Activated naive CD4-positive, alpha-beta T cell treated with anti-CD3 and anti-CD28 coated beads, Interleukin-2, amount 10 ng/mL, durations not matched to agents 7 days and 5 days (primary cell): ENCODE measurements at regions not wholly inside any gene's neighbourhood (a gene's known extent, or its start where the extent isn't known, plus 50 kb on each side); places are given as distances from the start of the nearest gene placed in this dataset.
"Not testable (repeated sequence)": the region's sequence is repeated elsewhere in the genome, so short reads cannot be mapped to it uniquely, and the experiment has no call there.

ENCODE experiments used
- CTCF ChIA-PET: fragments of 350-600 bp; sonication (Branson Sonifier 250); formaldehyde crosslinking; loops from one replicate; lab custom pipeline; 2021; ENCODE audit warnings: antibody characterized with exemption; lab: Charles Lee
- DNase-seq: peaks from one replicate; pipeline ENCODE4 v3.0.0-alpha.2; 2020
- H3K27ac Mint-ChIP-seq: one replicate; pipeline ENCODE4 v1.8.0; 2021; ENCODE audit warnings: mild to moderate bottlenecking, moderate library complexity, mixed read lengths
- H3K27me3 Mint-ChIP-seq: one replicate; pipeline ENCODE4 v1.8.0; 2021; ENCODE audit warnings: mild to moderate bottlenecking, mixed read lengths
- H3K36me3 Mint-ChIP-seq: one replicate; pipeline ENCODE4 v1.8.0; 2021; ENCODE audit warnings: mixed read lengths
- H3K4me1 Mint-ChIP-seq: one replicate; pipeline ENCODE4 v1.8.0; 2021; ENCODE audit warnings: mixed read lengths
- H3K4me3 Mint-ChIP-seq: one replicate; pipeline ENCODE4 v1.8.0; 2021; ENCODE audit warnings: mild to moderate bottlenecking, moderate library complexity, mixed read lengths
- H3K9me3 Mint-ChIP-seq: one replicate; pipeline ENCODE4 v1.8.0; 2021; ENCODE audit warnings: mixed read lengths

DNA sequence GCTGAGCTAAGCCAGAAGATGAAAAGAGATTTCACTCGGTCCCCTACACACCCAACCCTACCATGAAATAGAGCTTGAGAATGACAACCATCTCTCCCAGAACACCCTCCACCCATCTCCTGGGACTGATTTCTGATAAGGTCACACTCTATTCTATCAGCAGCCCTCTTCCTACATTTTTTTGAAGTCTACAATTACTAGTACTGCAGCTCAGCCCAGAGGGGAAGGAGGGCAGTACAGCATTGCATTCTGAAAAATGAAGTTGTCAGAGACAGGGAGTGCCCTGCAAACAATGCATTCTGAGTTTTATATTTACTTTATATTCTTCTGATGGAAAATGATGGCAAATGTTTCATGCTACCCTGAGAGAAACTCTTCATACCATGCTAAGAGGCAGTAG, 318.5 kb downstream of the BCAT1 start:
- Mint-ChIP-seq H3K36me3 (no peaks in the 10 kb centered on the region), H3K4me3 (no peak overlapping the region), H3K27ac (no peak overlapping the region), H3K9me3 (no peaks in the 10 kb centered on the region), H3K27me3 (no peaks in the 10 kb centered on the region), H3K4me1 (no peaks in the 10 kb centered on the region)
- CTCF ChIA-PET = no interaction called here
- DNase-seq = no peak

DNA sequence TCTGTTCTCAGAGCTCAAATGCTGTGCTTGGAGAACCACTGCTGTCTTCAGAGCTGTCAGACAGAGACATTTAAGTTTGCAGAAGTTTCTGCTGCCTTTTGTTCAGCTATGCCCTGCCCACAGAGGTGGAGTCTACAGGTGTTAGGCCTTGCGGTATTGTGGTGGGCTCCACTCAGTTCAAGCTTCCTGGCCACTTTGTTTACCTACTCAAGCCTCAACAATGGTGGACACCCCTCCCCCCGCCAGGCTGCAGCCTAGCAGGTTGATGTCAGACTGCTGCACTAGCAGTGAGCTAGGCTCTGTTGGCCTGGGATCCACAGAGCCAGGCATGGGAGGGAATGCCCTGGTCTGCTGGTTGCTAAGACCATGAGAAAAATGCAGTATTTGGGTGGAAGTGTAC, 323.8 kb downstream of the BCAT1 start:
- Mint-ChIP-seq H3K4me3 (no peak overlapping the region), H3K27me3 (no peaks in the 10 kb centered on the region), H3K36me3 (no peaks in the 10 kb centered on the region), H3K4me1 (no peaks in the 10 kb centered on the region), H3K9me3 (peaks cover 12% of the 10 kb centered on the region), H3K27ac (no peak overlapping the region)
- CTCF ChIA-PET = no interaction called here
- no peak for DNase-seq

- H3K27me3 Mint-ChIP-seq, H3K4me1 Mint-ChIP-seq, H3K36me3 Mint-ChIP-seq, DNase-seq, CTCF ChIA-PET, H3K27ac Mint-ChIP-seq, H3K4me3 Mint-ChIP-seq: not testable (repeated sequence)
- H3K9me3 Mint-ChIP-seq = peaks cover 14% of the 10 kb centered on the region
Observed at GRCh38 chr12:24619954-24620353, 328.9 kb downstream of the BCAT1 start.

- H3K36me3 Mint-ChIP-seq = no peaks in the 10 kb centered on the region
- CTCF ChIA-PET = no interaction called here
- H3K4me1 Mint-ChIP-seq = no peaks in the 10 kb centered on the region
- no peaks in the 10 kb centered on the region for H3K27me3 Mint-ChIP-seq
- H3K9me3 Mint-ChIP-seq = peaks cover 4% of the 10 kb centered on the region
- no peak overlapping the region for H3K4me3 Mint-ChIP-seq
- no peak for DNase-seq
- no peak overlapping the region for H3K27ac Mint-ChIP-seq
Observed at GRCh38 chr12:24617471-24617870, 331.4 kb downstream of the BCAT1 start.

GRCh38 chr12:24615967-24616411, 332.9 kb downstream of the BCAT1 start:
- Mint-ChIP-seq H3K4me1 (no peaks in the 10 kb centered on the region), H3K9me3 (peaks cover 2% of the 10 kb centered on the region), H3K27me3 (no peaks in the 10 kb centered on the region), H3K4me3 (no peak overlapping the region), H3K27ac (no peak overlapping the region), H3K36me3 (no peaks in the 10 kb centered on the region)
- CTCF ChIA-PET = no interaction called here
- DNase-seq = no peak

DNA sequence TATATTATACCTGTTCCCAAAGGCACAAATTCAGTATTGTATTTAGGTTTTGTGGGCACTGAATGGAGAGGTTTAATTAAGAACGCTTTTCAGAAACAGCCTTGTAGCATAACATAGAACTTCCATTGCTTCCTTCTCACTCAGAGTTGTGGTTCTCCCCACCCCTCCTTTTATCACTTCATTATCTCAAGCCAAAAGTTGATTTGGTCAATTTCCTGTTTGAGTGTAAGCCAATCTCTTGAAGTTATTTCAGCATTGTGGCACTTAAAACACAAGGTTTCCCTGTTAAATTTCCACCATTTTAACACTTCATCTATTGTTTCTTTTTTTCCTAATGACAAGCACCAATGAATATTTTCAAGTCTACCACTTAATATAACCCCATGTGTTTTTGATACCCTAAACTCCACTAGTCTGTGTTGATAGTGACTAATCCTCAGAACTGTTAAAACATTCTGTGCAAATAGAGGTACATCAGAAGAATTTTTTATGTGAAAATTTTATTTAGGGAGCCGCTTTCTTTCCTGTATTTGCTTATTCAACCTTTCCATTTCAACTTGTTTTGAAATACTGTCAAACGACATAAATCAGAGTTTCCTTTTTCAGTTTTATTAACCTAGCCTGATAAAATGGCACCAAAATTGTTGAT, 340.1 kb downstream of the BCAT1 start:
- no peak for DNase-seq
- Mint-ChIP-seq H3K27ac (no peak overlapping the region), H3K36me3 (no peaks in the 10 kb centered on the region)

DNA sequence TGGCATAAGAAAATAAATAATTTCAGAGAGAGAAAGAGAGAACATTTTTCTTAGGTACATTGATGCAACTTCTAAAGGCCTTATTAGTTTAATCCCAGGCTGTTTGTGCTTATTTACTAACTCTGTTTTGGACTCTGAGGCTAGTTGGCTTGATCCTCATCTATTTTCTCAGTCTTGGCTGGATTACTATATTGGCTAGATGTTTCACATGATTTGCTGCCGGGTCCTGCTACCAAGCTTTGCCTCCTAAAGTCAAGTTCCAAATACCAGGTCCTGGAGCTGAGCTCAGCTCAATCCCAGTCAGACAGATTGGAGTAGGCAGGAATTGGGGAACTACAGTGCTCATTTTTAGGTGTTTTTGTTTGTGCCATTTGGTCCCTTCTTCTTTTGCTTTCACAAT, 340.8 kb downstream of the BCAT1 start:
- no peaks in the 10 kb centered on the region for H3K36me3 Mint-ChIP-seq
- no peak overlapping the region for H3K4me3 Mint-ChIP-seq
- no peaks in the 10 kb centered on the region for H3K4me1 Mint-ChIP-seq
- no peaks in the 10 kb centered on the region for H3K9me3 Mint-ChIP-seq
- H3K27me3 Mint-ChIP-seq = no peaks in the 10 kb centered on the region
- CTCF ChIA-PET = no interaction called here
- no peak overlapping the region for H3K27ac Mint-ChIP-seq
- no peak for DNase-seq

More for the DNA sequence above, 340.1 kb downstream of the BCAT1 start:
- no peaks in the 10 kb centered on the region for H3K27me3 Mint-ChIP-seq
- H3K4me3 Mint-ChIP-seq = no peak overlapping the region
- no peaks in the 10 kb centered on the region for H3K9me3 Mint-ChIP-seq
- no peaks in the 10 kb centered on the region for H3K4me1 Mint-ChIP-seq
- CTCF ChIA-PET = no interaction called here

DNA sequence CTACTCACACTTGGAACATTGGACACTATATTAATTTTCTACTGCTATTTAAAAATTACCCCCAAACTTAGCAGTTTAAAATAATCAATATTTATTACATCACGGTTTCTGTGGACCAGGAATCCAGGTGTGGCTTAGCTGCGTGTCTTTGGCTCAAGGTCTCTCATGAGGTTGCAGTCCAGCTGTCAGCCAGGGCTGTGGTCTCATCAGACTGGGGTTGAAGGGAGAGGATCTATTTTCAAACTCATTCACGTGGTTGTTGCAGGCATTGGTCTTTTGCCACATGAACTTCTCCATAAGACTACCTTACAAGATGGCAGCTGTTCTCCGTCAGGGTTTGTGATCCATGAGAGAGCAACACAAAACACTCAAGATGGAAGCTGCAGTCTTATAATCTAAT, 343.0 kb downstream of the BCAT1 start:
- Mint-ChIP-seq H3K27ac (no peak overlapping the region), H3K36me3 (no peaks in the 10 kb centered on the region), H3K27me3 (no peaks in the 10 kb centered on the region), H3K4me3 (no peak overlapping the region), H3K4me1 (no peaks in the 10 kb centered on the region), H3K9me3 (no peaks in the 10 kb centered on the region)
- no peak for DNase-seq
- CTCF ChIA-PET = no interaction called here

GRCh38 chr12:24605466-24605865, 343.4 kb downstream of the BCAT1 start:
- Mint-ChIP-seq H3K27ac (no peak overlapping the region), H3K27me3 (no peaks in the 10 kb centered on the region), H3K9me3 (no peaks in the 10 kb centered on the region), H3K4me1 (no peaks in the 10 kb centered on the region), H3K4me3 (no peak overlapping the region), H3K36me3 (no peaks in the 10 kb centered on the region)
- CTCF ChIA-PET = no interaction called here
- no peak for DNase-seq

DNA sequence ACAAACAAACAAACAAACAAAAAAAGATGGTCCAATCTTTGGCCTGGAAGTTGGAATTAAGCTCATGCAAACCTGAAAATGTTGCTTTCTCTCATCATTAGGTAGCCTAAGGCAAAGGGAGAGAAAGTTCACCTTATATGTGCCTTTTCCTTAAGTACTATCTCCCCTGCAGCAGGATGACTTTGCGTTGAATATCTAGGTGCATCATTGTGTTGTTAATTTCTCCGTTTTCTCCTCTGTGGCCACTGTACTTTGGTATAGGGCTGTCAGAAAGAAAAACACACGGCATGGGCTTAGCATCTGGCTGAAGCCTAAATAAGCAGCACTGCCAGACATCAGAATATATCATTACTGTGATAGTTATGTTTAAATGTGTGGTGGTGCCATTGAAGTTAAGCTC, 345.5 kb downstream of the BCAT1 start:
- H3K27me3 Mint-ChIP-seq = no peaks in the 10 kb centered on the region
- no peak overlapping the region for H3K27ac Mint-ChIP-seq
- no peaks in the 10 kb centered on the region for H3K4me1 Mint-ChIP-seq
- H3K4me3 Mint-ChIP-seq = no peak overlapping the region
- no peaks in the 10 kb centered on the region for H3K36me3 Mint-ChIP-seq
- CTCF ChIA-PET = no interaction called here
- DNase-seq = no peak
- H3K9me3 Mint-ChIP-seq = no peaks in the 10 kb centered on the region

GRCh38 chr12:24600996-24601395, 347.9 kb downstream of the BCAT1 start:
- no peak for DNase-seq

DNA sequence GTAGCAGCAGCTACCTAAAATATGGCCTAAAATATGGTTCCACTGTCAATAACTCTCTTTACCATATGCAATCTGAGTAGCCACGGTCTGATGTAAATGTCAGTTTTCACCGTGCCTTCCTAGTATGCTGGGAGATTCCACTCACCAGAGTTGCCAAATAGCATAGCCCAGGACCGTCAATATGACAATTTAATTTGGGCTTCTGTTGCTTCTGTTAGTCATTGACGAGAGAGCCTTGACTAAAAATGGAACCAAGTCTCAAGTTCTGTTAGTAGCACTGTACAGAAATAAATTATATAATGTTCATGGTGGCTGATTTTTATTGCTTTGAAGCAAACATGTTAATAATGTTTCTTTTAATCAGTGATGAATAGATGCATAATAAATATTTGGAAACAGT, 348.4 kb downstream of the BCAT1 start:
- no peak for DNase-seq
- H3K4me3 Mint-ChIP-seq = no peak overlapping the region
- H3K36me3 Mint-ChIP-seq = no peaks in the 10 kb centered on the region
- CTCF ChIA-PET = no interaction called here
- H3K27ac Mint-ChIP-seq = no peak overlapping the region
- H3K27me3 Mint-ChIP-seq = no peaks in the 10 kb centered on the region
- no peaks in the 10 kb centered on the region for H3K4me1 Mint-ChIP-seq
- H3K9me3 Mint-ChIP-seq = no peaks in the 10 kb centered on the region

More at GRCh38 chr12:24600996-24601395, 347.9 kb downstream of the BCAT1 start:
- H3K4me3 Mint-ChIP-seq = no peak overlapping the region
- no peaks in the 10 kb centered on the region for H3K27me3 Mint-ChIP-seq
- no peaks in the 10 kb centered on the region for H3K4me1 Mint-ChIP-seq
- no peaks in the 10 kb centered on the region for H3K9me3 Mint-ChIP-seq
- H3K27ac Mint-ChIP-seq = no peak overlapping the region
- H3K36me3 Mint-ChIP-seq = no peaks in the 10 kb centered on the region
- CTCF ChIA-PET = no interaction called here

GRCh38 chr12:24599736-24600135, 349.2 kb downstream of the BCAT1 start:
- H3K27ac Mint-ChIP-seq = no peak overlapping the region

GRCh38 chr12:24597580-24597979, 351.3 kb downstream of the BCAT1 start:
- no peaks in the 10 kb centered on the region for H3K9me3 Mint-ChIP-seq
- CTCF ChIA-PET = no interaction called here
- no peaks in the 10 kb centered on the region for H3K36me3 Mint-ChIP-seq
- H3K4me3 Mint-ChIP-seq = no peak overlapping the region
- H3K27ac Mint-ChIP-seq = no peak overlapping the region
- no peak for DNase-seq
- H3K27me3 Mint-ChIP-seq = no peaks in the 10 kb centered on the region
- H3K4me1 Mint-ChIP-seq = no peaks in the 10 kb centered on the region

More at GRCh38 chr12:24599736-24600135, 349.2 kb downstream of the BCAT1 start:
- Mint-ChIP-seq H3K4me1 (no peaks in the 10 kb centered on the region), H3K9me3 (no peaks in the 10 kb centered on the region), H3K36me3 (no peaks in the 10 kb centered on the region), H3K4me3 (no peak overlapping the region), H3K27me3 (no peaks in the 10 kb centered on the region)
- CTCF ChIA-PET = no interaction called here
- no peak for DNase-seq

DNA sequence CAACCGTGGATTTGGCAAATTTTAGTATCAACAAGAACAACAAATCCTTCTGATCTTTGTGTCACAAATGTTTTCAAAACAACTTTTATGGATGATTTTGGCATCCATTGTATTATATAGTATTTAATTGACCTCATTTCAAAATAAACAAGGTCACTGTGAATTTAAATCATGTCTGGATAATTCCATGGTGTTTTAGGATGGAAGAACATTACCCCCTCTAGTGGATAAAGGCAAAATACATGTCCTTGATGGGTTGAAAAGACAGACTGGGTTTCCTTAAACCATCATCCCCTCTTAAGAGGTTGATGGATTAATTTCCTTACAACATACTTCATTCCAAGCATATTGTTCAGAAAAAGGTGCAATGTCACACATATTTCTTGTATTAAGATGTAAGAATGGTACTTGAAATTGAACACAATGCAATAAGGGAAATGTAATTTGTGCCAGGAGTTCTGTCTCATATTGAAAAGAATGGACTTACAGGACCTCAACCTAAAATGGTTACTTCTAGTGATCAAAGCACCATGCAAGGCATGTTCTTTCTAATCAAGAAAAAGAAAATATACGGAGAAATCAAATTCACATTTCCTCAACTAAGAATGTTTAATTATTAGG, 352.0 kb downstream of the BCAT1 start:
- DNase-seq = no peak
- Mint-ChIP-seq H3K4me1 (no peaks in the 10 kb centered on the region), H3K36me3 (no peaks in the 10 kb centered on the region), H3K27ac (no peak overlapping the region), H3K9me3 (no peaks in the 10 kb centered on the region), H3K27me3 (no peaks in the 10 kb centered on the region), H3K4me3 (no peak overlapping the region)
- CTCF ChIA-PET = no interaction called here
